AG10803 (cell line): ENCODE measurements at regions not wholly inside any gene's neighbourhood (a gene's known extent, or its start where the extent isn't known, plus 50 kb on each side); places are given as distances from the start of the nearest gene placed in this dataset.

Experiments
- DNase-seq: peaks from one replicate; pipeline ENCODE4 v3.0.0; 2010; ENCODE audit warnings: low read depth
- H3K4me3 ChIP-seq: 2 replicates; pipeline ENCODE4 v1.5.1; 2011; ENCODE audit warnings: mild to moderate bottlenecking, low read length, control low read depth
- CTCF ChIP-seq: conservative IDR thresholded peaks from 2 replicates; pipeline ENCODE4 v1.5.1; 2011; ENCODE audit warnings: mild to moderate bottlenecking, low read length, control low read depth, inconsistent platforms

- no peak for TF ChIP-seq CTCF
- no peak for DNase-seq
- H3K4me3 ChIP-seq = no peak overlapping the region
Observed at GRCh38 chr4:4808086-4808485, 51.4 kb upstream of the MSX1 start.

GRCh38 chr4:4805887-4806286 lies 53.6 kb upstream of the MSX1 start:
- TF ChIP-seq CTCF = no peak
- no peak overlapping the region for H3K4me3 ChIP-seq
- peak; percentile 7 for DNase-seq

- no peak for DNase-seq
- TF ChIP-seq CTCF = no peak
- H3K4me3 ChIP-seq = no peak overlapping the region
Observed at GRCh38 chr4:4803912-4804296, 55.6 kb upstream of the MSX1 start.

- H3K4me3 ChIP-seq = no peak overlapping the region
- TF ChIP-seq CTCF = no peak
- peak; percentile 25 for DNase-seq
Observed at GRCh38 chr4:4803216-4803911, 56.1 kb upstream of the MSX1 start.

GRCh38 chr4:4800646-4801408 lies 58.6 kb upstream of the MSX1 start:
- no peak overlapping the region for H3K4me3 ChIP-seq
- TF ChIP-seq CTCF = no peak
- DNase-seq = peak; percentile 66

- TF ChIP-seq CTCF = no peak
- no peak for DNase-seq
- no peak overlapping the region for H3K4me3 ChIP-seq
Observed at GRCh38 chr4:4794421-4794820, 65.0 kb upstream of the MSX1 start.

GRCh38 chr4:4792466-4792865 lies 67.0 kb upstream of the MSX1 start:
- H3K4me3 ChIP-seq = peak overlapping the region; percentile 30
- DNase-seq = peak; percentile 90
- TF ChIP-seq CTCF = no peak
